HEK293 (cell line): ENCODE measurements at regions not wholly inside any gene's neighbourhood (a gene's known extent, or its start where the extent isn't known, plus 50 kb on each side); places are given as distances from the start of the nearest gene placed in this dataset.

Experiments
- ZBTB48 ChIP-seq: fragments of 450-650 bp; formaldehyde crosslinking; IDR thresholded peaks from 2 replicates; pipeline ENCODE4 v1.5.1; 2016; ENCODE audit warnings: missing biosample characterization, missing genetic modification characterization
- ZNF133 ChIP-seq: fragments of 450-650 bp; formaldehyde crosslinking; IDR thresholded peaks from 2 replicates; pipeline ENCODE4 v1.5.1; 2016; ENCODE audit warnings: missing biosample characterization, missing genetic modification characterization
- ZNF175 ChIP-seq: fragments of 450-650 bp; formaldehyde crosslinking; IDR thresholded peaks from 2 replicates; pipeline ENCODE4 v1.5.1; 2016; ENCODE audit warnings: missing biosample characterization, missing genetic modification characterization
- ZNF280D ChIP-seq: fragments of 450-650 bp; formaldehyde crosslinking; IDR thresholded peaks from 2 replicates; pipeline ENCODE4 v1.5.1; 2016; ENCODE audit warnings: missing biosample characterization, missing genetic modification characterization
- ZNF560 ChIP-seq: fragments of 450-650 bp; formaldehyde crosslinking; IDR thresholded peaks from 2 replicates; pipeline ENCODE4 v1.5.1; 2017; ENCODE audit warnings: missing biosample characterization, missing genetic modification characterization, borderline replicate concordance
- ZNF624 ChIP-seq: fragments of 450-650 bp; formaldehyde crosslinking; IDR thresholded peaks from 2 replicates; pipeline ENCODE4 v1.5.1; 2017; ENCODE audit warnings: missing biosample characterization, missing genetic modification characterization
- ZNF76 ChIP-seq: fragments of 450-650 bp; formaldehyde crosslinking; IDR thresholded peaks from 2 replicates; pipeline ENCODE4; 2016; ENCODE audit warnings: low read depth, missing biosample characterization, missing genetic modification characterization, borderline replicate concordance
- TF ChIP-seq, protein P1 (sequence below): fragments of 450-650 bp; formaldehyde crosslinking; IDR thresholded peaks from 2 replicates; pipeline ENCODE4 v1.5.1; 2016; ENCODE audit warnings: missing biosample characterization, missing genetic modification characterization
- TF ChIP-seq, protein P2 (sequence below): fragments of 450-650 bp; formaldehyde crosslinking; IDR thresholded peaks from 2 replicates; pipeline ENCODE4 v1.5.1; 2017; ENCODE audit warnings: missing biosample characterization, missing genetic modification characterization
- TF ChIP-seq, protein P3 (sequence below): fragments of 450-650 bp; formaldehyde crosslinking; IDR thresholded peaks from 2 replicates; pipeline ENCODE4 v1.5.1; 2016; ENCODE audit warnings: missing biosample characterization, missing genetic modification characterization, low read depth

DNA sequence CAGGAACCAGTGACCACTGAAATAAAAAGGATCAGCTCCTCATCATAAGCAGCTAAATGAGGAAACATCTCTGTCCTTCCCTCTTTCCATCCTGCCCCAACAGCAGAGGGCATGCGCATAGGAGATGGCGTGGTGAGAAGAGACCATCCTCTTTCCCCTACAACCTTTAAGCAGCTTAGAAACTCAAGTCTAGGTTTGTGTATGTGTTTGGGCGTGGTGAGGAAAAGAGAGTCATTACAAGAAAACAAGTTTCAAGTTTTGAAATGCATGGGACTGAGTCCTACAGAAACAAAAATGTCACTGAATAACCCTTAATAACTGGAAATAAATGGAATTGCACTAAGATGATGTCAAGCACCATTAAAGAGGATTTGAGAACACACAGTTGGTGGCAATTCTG, 96.4 kb upstream of the IL12B start:
- no peak for TF ChIP-seq ZNF280D (tag by site-specific recombination)
- TF ChIP-seq, protein P1, sequence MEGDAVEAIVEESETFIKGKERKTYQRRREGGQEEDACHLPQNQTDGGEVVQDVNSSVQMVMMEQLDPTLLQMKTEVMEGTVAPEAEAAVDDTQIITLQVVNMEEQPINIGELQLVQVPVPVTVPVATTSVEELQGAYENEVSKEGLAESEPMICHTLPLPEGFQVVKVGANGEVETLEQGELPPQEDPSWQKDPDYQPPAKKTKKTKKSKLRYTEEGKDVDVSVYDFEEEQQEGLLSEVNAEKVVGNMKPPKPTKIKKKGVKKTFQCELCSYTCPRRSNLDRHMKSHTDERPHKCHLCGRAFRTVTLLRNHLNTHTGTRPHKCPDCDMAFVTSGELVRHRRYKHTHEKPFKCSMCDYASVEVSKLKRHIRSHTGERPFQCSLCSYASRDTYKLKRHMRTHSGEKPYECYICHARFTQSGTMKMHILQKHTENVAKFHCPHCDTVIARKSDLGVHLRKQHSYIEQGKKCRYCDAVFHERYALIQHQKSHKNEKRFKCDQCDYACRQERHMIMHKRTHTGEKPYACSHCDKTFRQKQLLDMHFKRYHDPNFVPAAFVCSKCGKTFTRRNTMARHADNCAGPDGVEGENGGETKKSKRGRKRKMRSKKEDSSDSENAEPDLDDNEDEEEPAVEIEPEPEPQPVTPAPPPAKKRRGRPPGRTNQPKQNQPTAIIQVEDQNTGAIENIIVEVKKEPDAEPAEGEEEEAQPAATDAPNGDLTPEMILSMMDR (tag by site-specific recombination), result no peak
- TF ChIP-seq ZNF133 (tag by site-specific recombination), result no peak
- TF ChIP-seq ZNF624 (tag by site-specific recombination), result no peak
- TF ChIP-seq ZNF560 (tag by site-specific recombination), result no peak
- TF ChIP-seq ZNF76, result no peak
- no peak for TF ChIP-seq ZBTB48 (tag by site-specific recombination)
- TF ChIP-seq, protein P2, sequence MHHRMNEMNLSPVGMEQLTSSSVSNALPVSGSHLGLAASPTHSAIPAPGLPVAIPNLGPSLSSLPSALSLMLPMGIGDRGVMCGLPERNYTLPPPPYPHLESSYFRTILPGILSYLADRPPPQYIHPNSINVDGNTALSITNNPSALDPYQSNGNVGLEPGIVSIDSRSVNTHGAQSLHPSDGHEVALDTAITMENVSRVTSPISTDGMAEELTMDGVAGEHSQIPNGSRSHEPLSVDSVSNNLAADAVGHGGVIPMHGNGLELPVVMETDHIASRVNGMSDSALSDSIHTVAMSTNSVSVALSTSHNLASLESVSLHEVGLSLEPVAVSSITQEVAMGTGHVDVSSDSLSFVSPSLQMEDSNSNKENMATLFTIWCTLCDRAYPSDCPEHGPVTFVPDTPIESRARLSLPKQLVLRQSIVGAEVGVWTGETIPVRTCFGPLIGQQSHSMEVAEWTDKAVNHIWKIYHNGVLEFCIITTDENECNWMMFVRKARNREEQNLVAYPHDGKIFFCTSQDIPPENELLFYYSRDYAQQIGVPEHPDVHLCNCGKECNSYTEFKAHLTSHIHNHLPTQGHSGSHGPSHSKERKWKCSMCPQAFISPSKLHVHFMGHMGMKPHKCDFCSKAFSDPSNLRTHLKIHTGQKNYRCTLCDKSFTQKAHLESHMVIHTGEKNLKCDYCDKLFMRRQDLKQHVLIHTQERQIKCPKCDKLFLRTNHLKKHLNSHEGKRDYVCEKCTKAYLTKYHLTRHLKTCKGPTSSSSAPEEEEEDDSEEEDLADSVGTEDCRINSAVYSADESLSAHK, result no peak
- no peak for TF ChIP-seq ZNF175 (tag by site-specific recombination)
- TF ChIP-seq, protein P3, sequence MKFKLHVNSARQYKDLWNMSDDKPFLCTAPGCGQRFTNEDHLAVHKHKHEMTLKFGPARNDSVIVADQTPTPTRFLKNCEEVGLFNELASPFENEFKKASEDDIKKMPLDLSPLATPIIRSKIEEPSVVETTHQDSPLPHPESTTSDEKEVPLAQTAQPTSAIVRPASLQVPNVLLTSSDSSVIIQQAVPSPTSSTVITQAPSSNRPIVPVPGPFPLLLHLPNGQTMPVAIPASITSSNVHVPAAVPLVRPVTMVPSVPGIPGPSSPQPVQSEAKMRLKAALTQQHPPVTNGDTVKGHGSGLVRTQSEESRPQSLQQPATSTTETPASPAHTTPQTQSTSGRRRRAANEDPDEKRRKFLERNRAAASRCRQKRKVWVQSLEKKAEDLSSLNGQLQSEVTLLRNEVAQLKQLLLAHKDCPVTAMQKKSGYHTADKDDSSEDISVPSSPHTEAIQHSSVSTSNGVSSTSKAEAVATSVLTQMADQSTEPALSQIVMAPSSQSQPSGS (tag by site-specific recombination), result no peak
